NCI-H2081 (cell line): ENCODE measurements at regions not wholly inside any gene's neighbourhood (a gene's known extent, or its start where the extent isn't known, plus 50 kb on each side); places are given as distances from the start of the nearest gene placed in this dataset.
"Not testable (repeated sequence)": the region's sequence is repeated elsewhere in the genome, so short reads cannot be mapped to it uniquely, and the experiment has no call there.

Source experiments
- DNase-seq, 2 experiments: peaks; one replicate each; lab custom pipeline; 2025; lab: John Stamatoyannopoulos, UW

DNA sequence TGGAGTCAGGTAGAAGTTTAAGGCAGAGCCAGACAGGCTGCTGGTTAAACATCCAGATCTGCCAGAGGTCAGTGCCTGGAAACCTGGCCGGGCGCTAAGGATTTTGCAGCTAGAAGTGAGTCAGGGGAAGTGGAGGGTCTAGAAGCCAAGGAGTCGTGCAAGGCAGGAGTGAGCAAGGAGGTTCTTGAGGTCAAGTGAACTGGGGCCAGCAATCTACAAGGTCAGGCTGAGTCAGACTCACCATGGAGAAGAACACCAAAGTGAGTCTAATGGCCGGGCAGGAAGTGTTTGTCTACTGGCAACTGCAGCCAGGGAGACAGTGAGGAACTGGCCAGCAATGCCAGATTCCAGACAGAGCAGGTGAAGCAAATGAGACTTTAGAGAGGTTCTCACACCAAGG lies 628.2 kb downstream of the ETNK1 start:
- DNase-seq, result no peak

DNA sequence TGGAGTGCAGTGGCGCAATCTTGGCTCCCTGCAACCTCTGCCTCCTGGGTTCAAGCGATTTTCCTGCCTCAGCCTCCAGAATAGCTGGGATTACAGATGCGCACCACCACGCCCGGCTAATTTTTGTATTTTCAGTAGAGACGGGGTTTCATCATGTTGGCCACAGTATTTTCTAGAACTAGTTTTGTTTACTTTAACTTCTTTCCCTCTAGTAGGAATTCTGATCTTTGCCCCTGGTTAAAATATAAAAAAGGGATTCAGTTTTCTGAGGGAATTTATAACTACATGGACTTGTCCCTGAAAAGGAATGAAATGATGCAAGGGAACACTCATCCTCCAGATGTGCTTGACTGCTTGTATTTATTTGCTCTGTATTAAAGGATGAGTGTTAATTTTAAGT lies 628.9 kb downstream of the ETNK1 start:
- not testable (repeated sequence) for DNase-seq

DNA sequence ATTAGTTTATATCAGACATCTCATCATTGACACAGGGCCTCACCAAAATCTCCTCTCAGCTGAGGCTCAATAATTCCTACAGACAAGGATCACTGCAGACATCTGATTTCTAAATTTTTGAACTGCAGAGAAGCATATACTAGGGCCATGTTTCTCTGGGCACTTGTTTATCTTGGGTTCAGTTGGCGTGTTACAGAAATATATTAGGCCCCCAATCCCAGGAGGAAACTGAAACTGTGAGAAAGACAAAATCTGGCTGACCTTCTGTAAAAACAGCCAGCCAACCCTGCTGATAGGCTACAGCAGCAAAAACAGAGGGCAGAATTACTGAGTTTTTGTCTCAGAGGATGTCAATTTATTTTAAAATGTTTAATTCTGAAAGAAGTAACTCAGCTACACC lies 634.6 kb downstream of the ETNK1 start:
- no peak for DNase-seq

DNA sequence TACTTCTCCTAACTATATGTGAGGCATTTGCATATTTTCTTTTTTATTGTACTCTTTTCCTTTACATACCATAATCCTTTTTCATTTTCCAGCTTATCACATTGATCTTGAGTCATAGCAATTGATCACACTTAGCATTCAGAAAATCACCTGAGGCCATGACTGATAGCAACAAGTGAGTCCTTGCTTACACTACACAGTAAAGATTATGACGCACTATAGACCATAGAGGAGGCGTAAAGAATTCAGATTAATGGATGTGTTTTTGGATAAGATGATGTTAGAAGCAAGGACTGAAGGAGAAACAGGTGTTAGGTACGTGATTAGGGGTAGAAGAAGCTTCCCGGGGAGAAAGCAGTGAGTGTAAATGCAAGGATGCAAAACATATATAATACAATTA lies 637.7 kb downstream of the ETNK1 start:
- no peak for DNase-seq

DNA sequence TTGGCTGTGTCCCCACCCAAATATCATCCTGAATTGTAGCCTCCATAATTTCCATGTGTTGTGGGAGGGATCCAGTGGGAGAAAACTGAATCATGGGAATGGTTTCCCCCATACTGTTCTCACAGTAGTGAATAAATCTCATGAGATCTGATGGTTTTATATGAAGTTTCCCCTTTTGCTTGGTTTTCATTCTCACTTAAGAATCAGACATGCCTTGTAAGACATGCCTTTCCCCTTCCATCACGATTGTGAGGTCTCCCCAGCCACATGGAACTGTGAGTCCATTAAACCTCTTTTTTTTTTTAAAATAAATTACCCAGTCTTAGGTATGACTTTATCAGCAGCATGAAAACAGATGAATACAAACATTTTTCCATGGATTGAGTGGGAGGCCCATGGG lies 652.9 kb downstream of the ETNK1 start:
- DNase-seq, result no peak

DNA sequence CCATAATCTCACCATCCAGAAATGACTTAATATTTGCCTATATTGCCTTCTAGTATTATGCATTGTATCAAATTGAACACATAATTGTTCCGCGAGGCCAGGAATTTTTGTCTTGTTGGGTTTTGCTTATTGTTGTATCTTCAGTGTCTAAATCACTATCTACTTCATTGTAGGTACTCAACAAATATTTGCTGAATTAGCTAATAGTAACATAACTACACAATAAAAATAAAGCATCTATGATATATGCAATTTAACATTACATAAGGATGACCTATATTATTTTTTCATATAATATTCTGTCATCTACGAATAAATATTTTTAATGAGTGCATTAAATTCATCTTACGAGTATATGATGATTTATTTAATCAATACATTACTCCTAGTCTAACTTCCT lies 656.3 kb downstream of the ETNK1 start:
- DNase-seq, result no peak

GRCh38 chr12:23282701-23283100 lies 657.7 kb downstream of the ETNK1 start:
- no peak for DNase-seq

- DNase-seq, result not testable (repeated sequence)
Measured at GRCh38 chr12:23285764-23286530, 661.0 kb downstream of the ETNK1 start.

GRCh38 chr12:23290627-23291330 lies 658.7 kb downstream of the SOX5 start:
- DNase-seq, result peak; percentile 0 to 63

- no peak for DNase-seq
Measured at GRCh38 chr12:23303220-23303619, 646.2 kb downstream of the SOX5 start.

- no peak for DNase-seq
Measured at GRCh38 chr12:23303821-23304220, 645.6 kb downstream of the SOX5 start.

DNA sequence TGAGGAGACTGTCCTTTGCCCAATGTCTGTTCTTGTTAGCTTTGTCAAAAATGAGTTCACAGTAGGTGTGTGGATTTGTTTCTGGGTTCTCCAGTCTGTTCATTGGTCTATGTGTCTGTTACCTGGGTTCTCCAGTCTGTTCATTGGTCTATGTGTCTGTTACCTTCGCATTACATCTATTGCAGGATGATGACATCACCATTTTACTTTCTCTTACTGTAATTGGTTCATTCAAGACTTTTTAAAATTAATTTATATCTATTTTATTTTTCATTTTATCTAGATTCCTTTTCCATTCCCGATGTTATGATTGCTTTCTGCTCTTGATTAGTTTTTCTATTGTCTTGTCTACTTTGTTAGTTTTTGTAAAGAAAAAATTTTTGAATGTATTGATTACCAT lies 615.5 kb downstream of the SOX5 start:
- no peak for DNase-seq

DNA sequence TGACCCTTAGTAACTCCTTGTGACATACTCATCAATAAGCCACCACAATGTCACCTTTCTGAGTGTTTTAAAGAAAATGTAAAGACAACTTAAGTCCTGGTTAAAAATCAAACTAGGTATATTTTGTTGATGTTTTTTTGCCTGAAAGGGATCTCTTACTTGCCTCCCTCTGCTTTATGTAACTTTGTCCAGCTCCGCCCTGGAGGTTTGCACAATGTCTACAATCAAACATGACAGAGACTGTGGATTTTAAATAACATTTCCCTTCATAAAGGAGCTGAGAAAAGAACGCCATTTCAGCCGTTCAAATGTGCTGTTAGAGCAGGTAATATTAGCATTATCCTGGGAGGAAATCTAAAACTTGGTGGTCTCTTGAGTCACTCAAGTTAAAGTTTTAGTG lies 613.9 kb downstream of the SOX5 start:
- no peak for DNase-seq

- no peak for DNase-seq
Measured at GRCh38 chr12:23337213-23337612, 612.3 kb downstream of the SOX5 start.

DNA sequence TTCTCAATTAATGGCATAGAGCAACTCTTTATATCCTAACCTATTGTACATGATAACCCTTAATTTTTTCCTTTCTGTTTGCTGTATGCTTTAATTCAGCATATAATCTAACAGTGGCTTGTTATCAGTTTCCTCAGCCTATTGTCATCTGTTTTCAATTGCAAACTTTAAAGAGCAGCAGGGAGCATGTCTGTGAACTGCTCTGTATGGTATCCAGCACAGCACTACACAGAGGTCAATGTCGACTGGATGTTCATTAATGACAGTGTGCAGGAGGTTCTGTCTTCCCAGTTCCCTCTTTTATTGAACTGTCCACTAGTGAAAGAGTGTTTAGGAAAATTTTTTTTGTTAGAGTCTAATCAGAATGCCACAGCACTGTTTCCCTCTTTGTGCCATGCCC lies 609.1 kb downstream of the SOX5 start:
- DNase-seq, result no peak

GRCh38 chr12:23342407-23342806 lies 607.1 kb downstream of the SOX5 start:
- DNase-seq, result no peak

DNA sequence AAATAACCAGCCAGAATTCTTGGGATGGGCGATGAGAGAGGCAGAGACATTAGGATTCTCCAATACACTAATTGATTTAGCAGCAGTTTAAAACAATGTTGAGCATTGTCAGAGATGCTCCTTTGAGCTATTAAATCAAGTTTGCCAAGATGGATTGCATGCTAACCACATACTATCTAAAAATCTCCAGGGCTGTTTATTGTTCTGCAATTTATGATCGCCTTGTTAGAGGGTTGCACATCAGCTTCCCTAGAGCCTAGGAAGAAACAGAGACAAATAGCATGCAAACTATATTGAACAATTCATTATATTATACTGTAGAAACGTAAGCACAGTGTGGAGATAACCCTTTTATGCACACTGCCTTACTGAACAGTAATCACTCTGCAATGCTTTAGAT lies 599.9 kb downstream of the SOX5 start:
- DNase-seq, result no peak

GRCh38 chr12:23350808-23351207 lies 598.7 kb downstream of the SOX5 start:
- no peak for DNase-seq

GRCh38 chr12:23352670-23353069 lies 596.8 kb downstream of the SOX5 start:
- DNase-seq, result no peak

GRCh38 chr12:23354800-23355199 lies 594.7 kb downstream of the SOX5 start:
- no peak for DNase-seq

DNA sequence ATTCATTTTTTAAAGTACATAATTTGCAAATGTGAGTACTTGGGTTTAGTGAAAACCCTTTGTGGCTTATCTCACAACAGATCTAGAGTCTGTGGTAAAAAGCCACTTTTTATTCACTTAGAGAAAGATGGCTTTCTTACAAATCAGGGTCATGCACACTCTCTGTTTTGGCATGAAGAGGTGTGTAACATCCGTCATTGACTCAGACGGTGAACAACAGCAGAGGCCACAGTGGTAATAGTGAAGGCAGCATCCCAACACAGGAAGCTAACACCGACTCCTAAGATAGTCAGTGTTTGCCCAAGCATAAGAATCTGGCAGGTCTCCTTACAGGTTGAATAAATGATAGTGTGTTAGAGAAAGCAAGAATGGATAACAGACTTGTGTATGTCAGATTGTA lies 593.0 kb downstream of the SOX5 start:
- no peak for DNase-seq

DNA sequence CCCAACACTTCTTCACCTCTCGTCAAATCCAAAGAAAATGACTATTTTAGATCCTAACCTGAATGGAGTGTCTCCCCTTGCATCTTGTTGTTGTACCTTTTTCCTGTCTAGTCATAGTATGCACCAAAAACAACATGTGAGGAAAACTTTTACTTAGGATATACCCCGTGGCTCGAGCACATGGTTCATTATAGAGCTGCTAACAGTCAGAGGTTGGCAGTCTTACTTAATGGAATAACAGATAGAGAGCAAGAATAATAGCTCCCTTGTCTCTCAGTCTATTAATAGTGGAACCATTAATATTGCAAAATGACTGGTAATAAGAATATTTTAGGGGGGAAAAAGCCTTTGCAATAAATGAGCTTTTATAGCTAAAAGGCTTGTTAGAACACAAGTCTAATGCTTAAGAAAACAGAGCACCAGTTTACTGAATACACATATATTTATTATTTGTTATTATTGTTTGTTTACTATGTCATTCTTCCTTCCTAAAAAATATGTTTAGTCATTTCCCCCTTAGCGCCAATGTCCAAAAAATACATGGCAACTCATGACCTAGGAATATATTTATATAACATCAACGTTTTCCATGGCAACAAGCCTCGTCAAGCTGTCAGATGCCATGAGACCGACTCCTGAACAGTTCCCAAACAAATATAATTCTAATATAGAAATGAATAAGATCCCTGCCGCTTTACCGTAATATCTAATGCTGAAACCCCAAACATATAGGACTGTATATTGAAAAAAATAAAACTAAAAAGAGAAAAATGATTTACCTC lies 592.4 kb downstream of the SOX5 start:
- no peak for DNase-seq
